Ovary (tissue), 3 donors: ENCODE measurements at regions not wholly inside any gene's neighbourhood (a gene's known extent, or its start where the extent isn't known, plus 50 kb on each side); places are given as distances from the start of the nearest gene placed in this dataset.

Source experiments
- CTCF ChIP-seq, 3 donors: fragments of 450-650 bp in 2 of 3; fragments of 200-600 bp in 1 of 3; IDR thresholded peaks; one replicate each; pipeline versions ENCODE4 v1.5.1 to v1.8.0; 2016 to 2022; ENCODE audit warnings: antibody characterized with exemption in 3 of 3, mild to moderate bottlenecking in 1 of 3
- EP300 ChIP-seq: sonication (generic); formaldehyde crosslinking; IDR thresholded peaks from one replicate; pipeline ENCODE4 v1.6.1; 2017; ENCODE audit warnings: antibody characterized with exemption
- POLR2A ChIP-seq: fragments of 450-650 bp; IDR thresholded peaks from one replicate; pipeline ENCODE4 v1.6.1; 2017; ENCODE audit warnings: antibody characterized with exemption, mild to moderate bottlenecking, moderate library complexity
- donor health status: DM: no; HTN: no; CAD: no.

- TF ChIP-seq EP300 (no peak), POLR2A (no peak), CTCF (IDR thresholded peaks at IDR 0.05) (no peak)
Measured at GRCh38 chr6:20029979-20030378, 182.3 kb downstream of the MBOAT1 start.
